OCI-LY3 (cell line): ENCODE measurements at regions not wholly inside any gene's neighbourhood (a gene's known extent, or its start where the extent isn't known, plus 50 kb on each side); places are given as distances from the start of the nearest gene placed in this dataset.

Source experiments
- H2AFZ ChIP-seq: fragments of 200-600, 300-600 bp; shearing (Covaris generic); 2 replicates; pipeline ENCODE4 v1.6.0; 2014; ENCODE audit warnings: antibody characterized with exemption, low read depth, low read length
- H3K27ac ChIP-seq: fragments of 200-600, 300-600 bp; sonication (generic); 2 replicates; pipeline ENCODE4 v1.5.1; 2014; ENCODE audit warnings: mild to moderate bottlenecking, low read length, moderate library complexity, mixed read lengths
- H3K27me3 ChIP-seq: fragments of 200-600, 300-600 bp; sonication (generic); 2 replicates; pipeline ENCODE4 v1.6.1; 2014; ENCODE audit warnings: low read depth, low read length, mixed read lengths
- H3K36me3 ChIP-seq: fragments of 200-600, 300-600 bp; sonication (generic); replicated peaks from 2 replicates; pipeline ENCODE3; 2014; ENCODE audit warnings: low read depth, low read length, mixed read lengths
- H3K4me1 ChIP-seq: fragments of 300-600, 200-600 bp; sonication (generic); 2 replicates; pipeline ENCODE4 v1.6.1; 2014; ENCODE audit warnings: low read length, mixed read lengths
- H3K4me2 ChIP-seq: fragments of 200-600, 300-600 bp; sonication (generic); 2 replicates; pipeline ENCODE4 v1.6.1; 2014; ENCODE audit warnings: low read length, mixed read lengths
- H3K4me3 ChIP-seq: fragments of 300-600, 200-600 bp; sonication (generic); 2 replicates; pipeline ENCODE4 v1.5.1; 2014; ENCODE audit warnings: antibody characterized with exemption, mild to moderate bottlenecking, low read length, moderate library complexity
- H3K79me2 ChIP-seq: fragments of 300-600, 200-600 bp; shearing (Covaris generic); 2 replicates; pipeline ENCODE4 v1.6.1; 2014; ENCODE audit warnings: mild to moderate bottlenecking, low read length, mixed read lengths
- H3K9ac ChIP-seq: fragments of 300-600, 200-600 bp; shearing (Covaris generic); 2 replicates; pipeline ENCODE4 v1.6.0; 2014; ENCODE audit warnings: mild to moderate bottlenecking, low read length, moderate library complexity
- H3K9me3 ChIP-seq: fragments of 200-600, 300-600 bp; shearing (Covaris generic); 2 replicates; pipeline ENCODE4 v1.6.1; 2014; ENCODE audit warnings: low read length, mixed read lengths; ENCODE audit not compliant: insufficient read depth
- H4K20me1 ChIP-seq: fragments of 200-600, 300-600 bp; sonication (generic); 2 replicates; pipeline ENCODE4 v1.6.1; 2016; ENCODE audit warnings: low read length, mixed read lengths; ENCODE audit not compliant: insufficient read depth
- EZH2phosphoT487 ChIP-seq: fragments of 200-600 bp; shearing (Covaris generic); IDR thresholded peaks from 2 replicates; pipeline ENCODE4 v1.6.1; 2018; ENCODE audit warnings: antibody characterized with exemption, mixed run types, low read depth
- TF ChIP-seq, protein P1 (sequence below): fragments of 200-600, 300-600 bp; sonication (generic); IDR thresholded peaks from 2 replicates; pipeline ENCODE4 v1.5.1; 2014; ENCODE audit warnings: antibody characterized with exemption, low read length, low read depth

DNA sequence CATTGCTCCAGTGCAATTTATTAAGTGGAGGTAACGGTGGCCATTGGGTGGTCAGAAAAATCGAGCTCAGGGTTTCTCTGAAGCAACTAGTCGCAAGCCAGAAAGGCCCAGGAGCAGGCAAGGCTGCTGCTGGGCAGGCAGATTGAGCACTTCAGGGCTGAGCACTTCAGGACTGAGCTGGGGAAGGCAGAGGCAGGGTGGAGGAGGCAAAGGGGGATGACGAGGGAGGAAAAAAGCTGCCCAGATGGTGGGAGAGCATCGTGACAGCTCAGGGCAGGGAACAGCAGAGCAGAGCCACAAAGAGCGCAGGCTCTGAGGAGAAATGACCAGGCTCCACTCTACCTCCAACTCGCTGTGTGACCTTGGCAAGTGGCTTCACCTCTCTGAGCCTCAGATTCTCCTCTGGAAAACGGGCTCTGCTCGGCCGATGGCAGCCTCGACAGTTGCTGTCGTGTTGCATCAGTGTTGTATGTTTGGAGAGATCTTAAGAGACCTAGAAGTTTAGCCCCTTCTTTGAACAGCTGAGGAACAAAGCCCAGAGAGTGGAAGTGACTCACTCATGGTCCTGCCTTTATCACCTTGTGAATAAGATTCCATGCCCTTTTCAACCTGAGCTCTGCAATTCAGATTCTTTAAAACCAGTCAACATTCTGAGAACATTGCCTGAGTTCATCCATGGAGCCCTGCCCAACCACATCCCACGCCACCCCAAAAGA lies 141.4 kb downstream of the SYF2 start:
- no peaks in the 10 kb centered on the region for H3K36me3 ChIP-seq
- H3K27ac ChIP-seq: no peak overlapping the region
- no peaks in the 10 kb centered on the region for H3K9me3 ChIP-seq
- TF ChIP-seq, protein P1, sequence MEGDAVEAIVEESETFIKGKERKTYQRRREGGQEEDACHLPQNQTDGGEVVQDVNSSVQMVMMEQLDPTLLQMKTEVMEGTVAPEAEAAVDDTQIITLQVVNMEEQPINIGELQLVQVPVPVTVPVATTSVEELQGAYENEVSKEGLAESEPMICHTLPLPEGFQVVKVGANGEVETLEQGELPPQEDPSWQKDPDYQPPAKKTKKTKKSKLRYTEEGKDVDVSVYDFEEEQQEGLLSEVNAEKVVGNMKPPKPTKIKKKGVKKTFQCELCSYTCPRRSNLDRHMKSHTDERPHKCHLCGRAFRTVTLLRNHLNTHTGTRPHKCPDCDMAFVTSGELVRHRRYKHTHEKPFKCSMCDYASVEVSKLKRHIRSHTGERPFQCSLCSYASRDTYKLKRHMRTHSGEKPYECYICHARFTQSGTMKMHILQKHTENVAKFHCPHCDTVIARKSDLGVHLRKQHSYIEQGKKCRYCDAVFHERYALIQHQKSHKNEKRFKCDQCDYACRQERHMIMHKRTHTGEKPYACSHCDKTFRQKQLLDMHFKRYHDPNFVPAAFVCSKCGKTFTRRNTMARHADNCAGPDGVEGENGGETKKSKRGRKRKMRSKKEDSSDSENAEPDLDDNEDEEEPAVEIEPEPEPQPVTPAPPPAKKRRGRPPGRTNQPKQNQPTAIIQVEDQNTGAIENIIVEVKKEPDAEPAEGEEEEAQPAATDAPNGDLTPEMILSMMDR: no peak
- TF ChIP-seq EZH2phosphoT487: no peak
- peaks cover 6% of the 10 kb centered on the region for H3K4me1 ChIP-seq
- no peaks in the 10 kb centered on the region for H3K27me3 ChIP-seq
- no peaks in the 10 kb centered on the region for H3K79me2 ChIP-seq
- no peak overlapping the region for H2AFZ ChIP-seq
- no peak overlapping the region for H3K4me3 ChIP-seq
- H3K9ac ChIP-seq: no peak overlapping the region
- no peaks in the 10 kb centered on the region for H4K20me1 ChIP-seq
- no peak overlapping the region for H3K4me2 ChIP-seq

DNA sequence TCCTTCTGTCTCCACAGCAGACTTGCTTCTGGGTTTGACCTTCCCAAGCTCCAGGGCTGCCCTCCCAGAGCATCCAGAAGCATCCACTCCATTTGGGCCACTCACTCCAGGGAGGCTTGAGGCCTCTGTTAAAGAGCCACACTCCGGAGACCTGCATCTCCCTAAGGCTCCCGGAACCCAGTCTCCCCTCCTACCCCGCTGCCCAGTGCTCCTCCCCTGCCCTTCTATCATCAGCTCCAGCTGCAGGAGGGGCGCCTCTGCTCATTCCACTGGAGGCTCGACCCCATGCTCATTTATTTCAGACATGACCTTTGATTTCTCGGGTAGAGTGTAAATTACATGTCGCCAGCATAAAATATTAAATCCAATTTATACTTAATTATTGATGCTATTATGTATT lies 142.5 kb downstream of the SYF2 start:
- Histone ChIP-seq H3K9ac (no peak overlapping the region), H3K4me1 (no peaks in the 10 kb centered on the region), H4K20me1 (no peaks in the 10 kb centered on the region), H3K4me3 (no peak overlapping the region), H3K27me3 (no peaks in the 10 kb centered on the region), H3K9me3 (no peaks in the 10 kb centered on the region), H3K4me2 (no peak overlapping the region), H3K36me3 (no peaks in the 10 kb centered on the region), H3K27ac (no peak overlapping the region), H3K79me2 (no peaks in the 10 kb centered on the region), H2AFZ (no peak overlapping the region)
- no peak for TF ChIP-seq EZH2phosphoT487

DNA sequence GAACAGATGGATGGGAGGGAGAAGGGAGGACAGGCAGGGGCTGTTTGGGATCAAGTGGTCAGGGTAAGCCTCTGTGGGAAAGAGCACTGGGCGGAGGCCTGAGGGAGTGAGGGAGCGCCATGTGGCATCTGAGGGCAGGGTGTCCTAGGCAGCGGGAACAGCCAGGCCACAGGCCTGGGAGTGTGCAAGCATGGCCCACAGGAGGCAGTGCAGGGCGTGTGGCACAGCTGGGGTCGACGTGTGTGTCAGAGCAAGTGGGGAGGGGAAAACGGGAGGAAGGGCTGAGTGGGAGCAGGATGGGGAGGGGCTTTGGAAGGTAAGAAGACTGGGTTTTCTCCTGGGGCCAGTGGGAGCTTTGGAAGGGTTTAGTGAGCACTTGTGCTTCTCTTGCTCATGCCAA lies 143.4 kb downstream of the SYF2 start:
- Histone ChIP-seq H3K27ac (no peak overlapping the region), H3K4me2 (no peak overlapping the region)

DNA sequence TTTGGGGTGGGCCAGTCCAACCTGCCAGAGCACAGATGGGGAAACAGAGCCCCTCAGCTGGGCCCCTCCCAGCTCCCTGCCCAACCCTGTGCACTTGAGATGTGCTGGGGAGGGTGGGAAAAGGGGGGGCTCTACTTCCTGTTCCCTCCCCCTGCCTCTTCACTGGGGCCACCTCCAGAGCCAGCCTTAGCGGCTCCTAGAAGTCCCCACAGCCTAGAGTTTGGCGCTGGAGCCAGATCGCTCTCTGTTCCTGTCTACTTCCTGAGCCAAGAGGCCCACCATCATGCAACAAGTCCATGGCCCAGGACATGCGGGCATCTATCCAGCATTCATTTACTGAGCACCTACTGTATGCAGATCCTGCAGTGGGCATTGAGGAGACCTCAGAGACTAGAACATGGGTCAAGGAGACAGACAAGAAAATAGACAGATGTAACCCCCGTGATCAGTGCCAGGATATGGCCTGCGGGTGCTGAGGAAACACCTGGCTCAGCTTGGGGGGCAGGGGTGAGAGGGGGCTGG lies 144.1 kb downstream of the SYF2 start:
- H3K4me2 ChIP-seq: no peak overlapping the region
- no peak overlapping the region for H3K4me3 ChIP-seq
- H3K27me3 ChIP-seq: no peaks in the 10 kb centered on the region
- no peaks in the 10 kb centered on the region for H3K4me1 ChIP-seq
- TF ChIP-seq, protein P1: no peak
- TF ChIP-seq EZH2phosphoT487: no peak
- no peaks in the 10 kb centered on the region for H4K20me1 ChIP-seq
- H3K9me3 ChIP-seq: no peaks in the 10 kb centered on the region
- H3K36me3 ChIP-seq: no peaks in the 10 kb centered on the region
- H2AFZ ChIP-seq: no peak overlapping the region
- no peak overlapping the region for H3K27ac ChIP-seq
- H3K79me2 ChIP-seq: no peaks in the 10 kb centered on the region
- no peak overlapping the region for H3K9ac ChIP-seq

More for the DNA sequence above, 143.4 kb downstream of the SYF2 start:
- TF ChIP-seq, protein P1: no peak
- no peak for TF ChIP-seq EZH2phosphoT487
- Histone ChIP-seq H3K79me2 (no peaks in the 10 kb centered on the region), H3K27me3 (no peaks in the 10 kb centered on the region), H3K9me3 (no peaks in the 10 kb centered on the region), H2AFZ (no peak overlapping the region), H4K20me1 (no peaks in the 10 kb centered on the region), H3K9ac (no peak overlapping the region), H3K4me3 (no peak overlapping the region), H3K36me3 (no peaks in the 10 kb centered on the region), H3K4me1 (no peaks in the 10 kb centered on the region)
